ENCODE measurements at regions not wholly inside any gene's neighbourhood (a gene's known extent, or its start where the extent isn't known, plus 50 kb on each side); places are given as distances from the start of the nearest gene placed in this dataset.

- Histone ChIP-seq H3K14ac (replicated peaks; ENCODE audit: low read depth, low read length) (no peak overlapping the region), H2BK20ac (ENCODE audit: low read depth, low read length) (no peak overlapping the region), H4K91ac (ENCODE audit: insufficient read depth, low read depth, low read length) (no peak overlapping the region), H2BK120ac (ENCODE audit: low read depth, low read length) (no peak overlapping the region), H3K4me3 (ENCODE audit: insufficient read depth, low read depth, low read length) (no peak overlapping the region), H3K9me1 (ENCODE audit: insufficient read depth, low read length) (no peaks in the 10 kb centered on the region), H4K8ac (ENCODE audit: low read depth in 2 of 2, low read length in 2 of 2) (no peak overlapping the region), H3K9me3 (ENCODE audit: control insufficient read depth, insufficient read depth, low read length) (no peaks in the 10 kb centered on the region), H4K5ac (ENCODE audit: low read depth, low read length) (no peak overlapping the region), H3K4me2 (ENCODE audit: low read depth, low read length) (no peak overlapping the region), H4K20me1 (ENCODE audit: insufficient read depth, low read length) (no peaks in the 10 kb centered on the region), H3K9ac (ENCODE audit: low read depth, low read length) (no peak overlapping the region), H3K56ac (ENCODE audit: extremely low read depth, insufficient read depth, low read length) (no peak overlapping the region), H2AK5ac (ENCODE audit: low read depth, low read length) (no peak overlapping the region), H3K79me1 (ENCODE audit: low read depth in 1 of 2, low read length in 2 of 2) (no peaks in the 10 kb centered on the region), H3K4me1 (ENCODE audit: control insufficient read depth, insufficient read depth, low read length) (no peaks in the 10 kb centered on the region), H2BK15ac (ENCODE audit: low read depth, low read length) (no peak overlapping the region), H3K18ac (ENCODE audit: low read depth, low read length) (no peak overlapping the region), H2AK9ac (replicated peaks; ENCODE audit: low read depth, low read length, poor library complexity) (no peak overlapping the region), H3K36me3 (ENCODE audit: control insufficient read depth, insufficient read depth, low read length) (no peaks in the 10 kb centered on the region), H3K27ac (ENCODE audit: insufficient read depth, low read length) (no peak overlapping the region), H2BK5ac (ENCODE audit: low read depth, low read length, poor library complexity, severe bottlenecking) (no peak overlapping the region), H3K4ac (ENCODE audit: low read depth, low read length) (no peak overlapping the region), H3K27me3 (ENCODE audit: control insufficient read depth, insufficient read depth, low read length) (no peaks in the 10 kb centered on the region), H2AFZ (replicated peaks; ENCODE audit: low read length, poor library complexity) (no peak overlapping the region), H3K23ac (ENCODE audit: low read depth, low read length) (no peak overlapping the region)
- dilution Hi-C loops (cut with HindIII; ENCODE audit: low sequenced_read_pairs, unreplicated experiment): no loop called here
- in situ Hi-C loops (cut with MboI; ENCODE audit: low sequenced_read_pairs): no loop called here
- no TSS peak for BruUV-seq (replicated peaks)
- TF ChIP-seq MAZ (IDR thresholded peaks at IDR 0.05; ENCODE audit: borderline replicate concordance, low read depth, low read length): no peak
- no peak for TF ChIP-seq FOS (IDR thresholded peaks at IDR 0.05; ENCODE audit: low read depth, low read length)
- TF ChIP-seq MXI1 (IDR thresholded peaks at IDR 0.05; ENCODE audit: borderline replicate concordance, low read depth, low read length): no peak
- TF ChIP-seq CHD1 (IDR thresholded peaks at IDR 0.05; ENCODE audit: low read depth, low read length): no peak
- no peak for TF ChIP-seq BHLHE40 (IDR thresholded peaks at IDR 0.05; ENCODE audit: low read depth, low read length)
- TF ChIP-seq USF2 (IDR thresholded peaks at IDR 0.05; ENCODE audit: low read depth, low read length): no peak
- no peak for TF ChIP-seq CEBPB (IDR thresholded peaks at IDR 0.05; ENCODE audit: low read depth, low read length)
- intact Hi-C loops (cut with micrococcal nuclease): no loop called here
- POLR2A ChIA-PET (ENCODE audit: unreplicated experiment): no interaction called here
- CTCF ChIA-PET: no interaction called here
- no CpG with 5 or more reads among the region's 4 CpGs for WGBS, 2 experiments (ENCODE audit: extremely low coverage in 2 of 2, insufficient read length in 1 of 2)
- DNase-seq (no peak), ATAC-seq (ENCODE audit: low read depth) (no peak)
These were observed 405.1 kb downstream of the TOX3 start for GRCh38 chr16:52141871-52142270.

Data from IMR-90 (cell line).